Renal cortical epithelial cell (primary cell): ENCODE measurements at regions not wholly inside any gene's neighbourhood (a gene's known extent, or its start where the extent isn't known, plus 50 kb on each side); places are given as distances from the start of the nearest gene placed in this dataset.
"Not testable (repeated sequence)": the region's sequence is repeated elsewhere in the genome, so short reads cannot be mapped to it uniquely, and the experiment has no call there.

Experiments
- DNase-seq: peaks from one replicate; pipeline ENCODE4 v3.0.0-alpha.2; 2011; ENCODE audit warnings: low read depth

- DNase-seq, result no peak
These were observed 453.6 kb upstream of the CFAP20DC start for GRCh38 chr3:59503441-59503840.

GRCh38 chr3:59502806-59503205, 453.0 kb upstream of the CFAP20DC start:
- DNase-seq, result peak; percentile 72

DNA sequence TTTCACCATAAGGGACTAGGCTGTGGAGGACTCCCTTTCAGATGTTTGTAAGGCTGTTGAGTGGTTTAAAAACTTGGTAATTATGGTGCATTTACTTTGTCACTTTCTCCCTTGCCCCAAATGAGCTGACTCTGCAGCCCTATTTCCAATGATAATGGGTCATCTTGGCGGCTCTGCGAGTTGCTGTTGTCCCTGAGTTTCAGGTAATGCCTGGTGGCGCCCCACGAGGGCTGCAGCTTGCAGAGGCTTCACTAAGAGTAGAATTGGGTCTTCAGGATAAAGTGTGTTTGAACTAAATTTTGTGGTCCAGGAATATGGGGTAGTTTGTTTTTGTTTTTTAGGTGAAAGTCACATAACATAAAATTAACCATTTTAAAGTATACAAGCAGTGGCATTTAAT, 450.1 kb upstream of the CFAP20DC start:
- DNase-seq, result no peak

- DNase-seq, result no peak
These were observed 449.2 kb upstream of the CFAP20DC start for GRCh38 chr3:59499000-59499399.

DNA sequence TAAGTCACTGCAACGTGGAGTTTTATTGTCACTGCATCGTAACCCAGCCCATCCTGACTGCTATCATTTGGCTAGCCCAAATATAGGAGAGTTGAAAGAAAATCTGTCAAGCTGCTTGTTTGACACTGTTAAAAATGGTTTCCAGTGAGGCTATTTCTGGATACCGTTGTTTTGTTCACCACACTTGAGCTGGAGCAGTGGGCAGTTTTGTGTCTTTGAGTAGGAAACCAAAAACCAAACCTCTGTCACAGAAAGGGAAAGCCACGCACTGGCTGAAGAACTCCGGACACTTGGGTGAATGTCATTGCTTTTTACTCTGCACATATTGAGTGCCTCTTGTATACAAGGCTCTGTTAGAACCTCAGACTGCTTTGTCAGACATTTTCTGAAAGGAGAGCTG, 446.4 kb upstream of the CFAP20DC start:
- DNase-seq, result no peak

DNA sequence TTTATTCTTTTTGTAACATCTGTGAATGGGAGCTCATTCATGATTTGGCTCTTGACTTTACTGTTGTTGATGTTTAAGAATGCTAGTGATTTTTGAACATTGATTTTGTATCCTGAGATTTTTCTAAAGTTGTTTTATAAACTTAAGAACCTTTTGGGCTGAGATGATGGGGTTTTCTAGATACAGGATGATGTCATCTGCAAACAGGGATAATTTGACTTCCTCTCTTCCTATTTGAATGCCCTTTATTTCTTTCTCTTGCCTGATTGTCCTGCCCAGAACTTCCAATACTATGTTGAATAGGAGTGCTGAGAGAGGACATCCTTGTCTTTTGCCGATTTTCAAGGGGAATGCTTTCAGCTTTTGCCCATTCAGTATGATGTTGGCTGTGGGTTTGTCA, 445.1 kb upstream of the CFAP20DC start:
- not testable (repeated sequence) for DNase-seq

DNA sequence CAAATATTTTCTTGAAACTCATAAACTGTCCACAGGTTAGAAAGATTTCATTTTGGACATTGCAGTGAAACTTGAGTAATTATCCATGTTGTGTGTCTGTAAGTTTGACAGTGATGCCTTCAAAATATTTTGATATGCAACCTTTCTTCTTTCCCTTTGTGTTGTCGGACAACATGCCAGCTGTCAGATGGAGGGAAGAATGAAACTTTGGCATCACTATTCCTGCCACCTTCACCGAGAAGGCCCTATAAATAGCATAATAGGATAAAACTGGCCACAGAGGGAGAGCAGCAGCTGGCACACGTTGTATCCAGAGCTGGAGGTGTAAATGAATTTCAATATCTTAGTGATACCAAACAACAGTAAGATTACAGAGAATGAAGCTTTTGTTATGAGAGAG, 436.7 kb upstream of the CFAP20DC start:
- DNase-seq, result no peak

DNA sequence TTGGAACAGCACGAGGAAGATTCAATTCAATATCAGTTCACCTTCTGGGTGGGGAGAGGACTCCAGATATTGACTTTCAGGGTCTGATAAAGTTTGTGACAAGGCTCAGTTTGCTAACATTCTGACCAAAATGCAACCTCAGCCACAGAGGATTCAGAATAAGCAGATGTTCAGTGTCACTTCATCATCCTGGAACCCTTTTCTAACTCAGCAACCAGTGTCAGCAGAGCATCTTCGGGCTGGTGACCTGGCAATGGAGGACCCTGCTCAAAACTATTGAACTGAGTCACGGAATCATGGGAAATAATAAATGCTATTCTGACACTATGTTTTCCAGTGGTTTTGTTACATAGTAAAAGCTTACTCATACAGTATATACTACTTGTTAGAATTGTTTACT, 433.4 kb upstream of the CFAP20DC start:
- DNase-seq, result no peak

DNA sequence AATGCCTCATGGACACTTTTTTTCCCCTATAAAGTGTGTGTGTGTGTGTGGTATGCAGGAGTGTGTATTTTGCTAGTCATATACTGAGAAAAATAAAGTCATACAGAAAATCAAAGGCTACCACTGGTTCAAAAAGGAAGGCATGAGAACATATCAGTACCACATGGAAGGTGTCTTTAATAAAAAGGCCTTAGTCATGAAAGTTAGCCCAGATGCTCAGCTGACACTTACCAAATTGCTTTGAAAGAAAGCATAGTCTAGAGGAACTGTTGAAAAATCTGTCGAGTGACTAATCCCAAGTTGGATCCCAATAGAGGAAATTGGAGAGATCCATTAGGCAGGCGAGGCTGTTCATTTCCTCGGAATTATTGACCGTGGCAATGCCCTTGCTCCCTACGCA, 432.9 kb upstream of the CFAP20DC start:
- no peak for DNase-seq

DNA sequence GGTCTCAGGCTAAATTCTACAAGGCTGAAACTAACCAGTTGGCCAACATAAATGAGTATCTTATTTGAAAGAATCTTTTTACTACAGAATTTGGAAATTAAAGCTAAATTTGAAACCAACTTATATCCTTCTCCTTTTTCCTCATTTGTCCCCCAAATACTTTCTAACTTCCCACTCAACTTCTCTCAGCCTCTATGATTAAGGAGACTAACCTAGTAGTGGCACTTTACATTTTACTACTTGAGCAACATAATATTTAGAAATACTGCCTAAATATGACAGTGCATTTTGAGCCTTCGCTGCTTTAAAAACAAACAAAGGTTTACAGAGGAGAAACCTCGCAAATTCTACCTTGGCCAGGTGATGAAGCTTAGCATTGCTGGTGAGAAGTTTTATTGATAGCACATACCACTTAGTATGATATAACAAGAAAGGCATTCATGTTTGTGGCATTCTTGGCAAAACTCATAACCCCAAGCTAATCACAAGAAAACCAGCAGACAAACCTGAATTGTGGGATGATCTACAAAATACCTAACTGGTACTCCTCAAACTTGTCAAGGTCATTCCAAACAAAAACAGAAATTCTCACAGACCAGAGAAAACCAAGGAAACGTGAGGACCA, 432.1 kb upstream of the CFAP20DC start:
- peak; percentile 72 for DNase-seq

DNA sequence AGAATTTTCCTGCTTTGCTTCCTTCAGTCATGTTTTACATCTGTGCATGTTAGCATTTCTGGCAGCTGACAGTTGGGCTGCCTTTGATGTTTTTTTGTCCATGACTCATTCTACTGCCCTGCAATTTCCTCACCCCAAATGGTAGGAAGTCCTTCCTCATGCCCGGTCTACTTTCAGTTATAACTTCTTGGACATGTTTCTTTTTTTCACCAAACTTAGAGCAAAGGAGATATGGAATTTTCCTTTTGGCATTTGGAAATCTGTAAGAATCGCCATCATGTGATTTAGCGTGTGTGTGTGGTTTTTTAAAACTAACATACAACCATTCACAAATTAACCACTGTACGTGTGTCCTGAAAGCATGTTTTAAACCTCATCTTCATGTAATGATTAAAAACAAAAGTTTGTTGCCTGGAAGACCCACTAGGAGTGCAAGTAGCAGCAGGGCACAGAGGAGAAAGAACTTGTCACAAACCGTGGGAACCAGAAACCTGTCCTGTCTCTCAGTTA, 430.7 kb upstream of the CFAP20DC start:
- peak; percentile 88 for DNase-seq

DNA sequence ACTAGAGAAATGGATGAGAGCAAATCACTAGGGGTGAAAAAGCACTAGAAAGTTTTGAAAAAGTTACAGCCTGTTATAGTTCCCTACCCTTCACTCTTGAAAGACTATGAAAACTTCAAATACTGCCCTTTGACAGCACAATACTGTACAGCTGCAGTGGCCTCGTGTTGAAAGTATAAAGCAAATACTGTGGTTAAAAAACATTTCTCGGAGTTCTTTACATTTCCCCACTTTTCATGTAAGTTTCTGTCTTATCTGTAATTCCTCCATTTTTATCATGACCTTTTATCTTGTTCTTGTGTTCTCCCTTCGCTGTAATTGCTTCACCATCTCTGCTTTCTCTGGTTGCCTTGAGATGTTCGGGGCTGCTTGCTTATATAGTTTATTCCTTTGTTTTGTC, 423.8 kb upstream of the CFAP20DC start:
- no peak for DNase-seq

- peak; percentile 4 for DNase-seq
These were observed 422.7 kb upstream of the CFAP20DC start for GRCh38 chr3:59472541-59472940.

- peak; percentile 80 for DNase-seq
These were observed 420.3 kb upstream of the CFAP20DC start for GRCh38 chr3:59469948-59470723.

GRCh38 chr3:59467476-59467875, 417.7 kb upstream of the CFAP20DC start:
- DNase-seq, result no peak

GRCh38 chr3:59464187-59464586, 414.4 kb upstream of the CFAP20DC start:
- DNase-seq, result no peak

DNA sequence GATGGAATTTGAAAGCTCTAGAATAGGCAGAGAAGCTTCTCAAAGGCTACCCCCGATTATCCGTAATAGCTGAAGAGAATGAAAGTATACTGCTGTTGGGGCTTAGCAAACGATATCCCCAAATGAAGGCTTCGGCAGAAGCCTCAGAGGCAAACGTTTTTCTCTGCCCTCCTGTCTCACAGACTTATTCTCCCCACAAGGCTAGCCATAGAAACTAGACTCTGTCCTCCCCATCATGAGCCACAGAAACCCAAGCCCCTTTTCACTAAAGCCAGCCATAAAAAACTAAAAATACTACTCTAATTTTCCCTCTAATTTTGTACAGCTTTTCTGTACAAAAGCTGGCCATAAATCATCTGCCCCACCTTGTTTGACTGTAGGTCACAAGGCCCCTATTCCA, 413.4 kb upstream of the CFAP20DC start:
- DNase-seq, result no peak

DNA sequence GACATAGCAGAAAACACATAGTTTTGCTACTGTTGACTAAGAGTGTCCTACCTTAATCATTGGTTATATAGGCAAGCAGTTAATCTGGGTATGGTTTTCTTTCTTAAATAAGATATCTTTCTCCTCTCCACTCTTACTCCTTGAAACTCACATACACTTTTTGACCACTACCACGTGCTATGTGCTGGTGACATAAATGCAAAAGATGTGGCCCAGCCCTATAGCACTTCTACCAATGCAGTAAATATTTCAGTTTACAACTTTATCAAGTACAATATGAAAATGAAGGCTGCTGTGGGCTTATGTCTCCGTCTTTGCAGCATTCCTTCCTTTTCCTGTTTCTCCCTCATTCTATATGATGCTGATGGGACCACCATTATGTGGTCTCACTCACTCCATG, 410.2 kb upstream of the CFAP20DC start:
- no peak for DNase-seq

- DNase-seq, result no peak
These were observed 407.1 kb upstream of the CFAP20DC start for GRCh38 chr3:59456852-59457485.

- DNase-seq, result no peak
These were observed 402.2 kb upstream of the CFAP20DC start for GRCh38 chr3:59451800-59452746.

DNA sequence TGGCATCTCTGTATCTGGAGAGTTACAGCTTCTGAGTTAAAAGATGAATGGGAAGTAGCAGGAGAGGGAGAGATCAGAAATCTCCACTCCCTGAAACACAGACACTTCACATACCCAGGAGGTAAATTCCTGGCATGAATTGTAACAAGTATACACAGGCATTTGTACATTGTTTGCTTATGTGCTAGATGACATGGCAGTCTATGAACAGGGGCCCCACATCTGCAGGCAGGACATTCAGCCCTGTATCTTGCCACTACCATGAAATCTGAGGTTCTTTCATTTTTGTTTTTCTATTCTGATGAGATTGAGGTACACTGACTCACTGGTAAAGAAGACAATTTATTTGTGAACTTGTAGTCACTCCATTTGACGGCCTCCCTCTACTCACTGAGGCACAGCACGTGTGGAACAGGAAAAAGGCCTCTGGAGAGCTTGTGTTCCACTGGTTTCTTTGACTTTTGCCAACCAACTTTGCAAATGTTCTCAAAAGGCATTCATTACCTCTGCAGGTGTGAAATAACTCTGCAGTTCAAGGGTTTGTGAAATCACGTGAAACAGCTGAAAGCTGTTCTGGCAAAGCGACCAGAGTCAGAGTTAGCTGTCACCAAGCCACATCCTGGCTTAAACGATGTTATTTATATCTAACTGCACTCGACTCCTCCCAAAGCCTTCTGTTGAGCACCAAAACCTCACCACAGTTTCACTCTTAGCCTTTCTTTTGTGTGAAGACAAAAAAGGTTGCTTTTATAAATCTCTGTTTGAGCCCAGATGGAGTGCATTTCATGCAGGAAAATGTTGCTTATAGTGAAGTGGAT, 401.3 kb upstream of the CFAP20DC start:
- peak; percentile 36 for DNase-seq
